ENCODE measurements at regions not wholly inside any gene's neighbourhood (a gene's known extent, or its start where the extent isn't known, plus 50 kb on each side); places are given as distances from the start of the nearest gene placed in this dataset.

DNA sequence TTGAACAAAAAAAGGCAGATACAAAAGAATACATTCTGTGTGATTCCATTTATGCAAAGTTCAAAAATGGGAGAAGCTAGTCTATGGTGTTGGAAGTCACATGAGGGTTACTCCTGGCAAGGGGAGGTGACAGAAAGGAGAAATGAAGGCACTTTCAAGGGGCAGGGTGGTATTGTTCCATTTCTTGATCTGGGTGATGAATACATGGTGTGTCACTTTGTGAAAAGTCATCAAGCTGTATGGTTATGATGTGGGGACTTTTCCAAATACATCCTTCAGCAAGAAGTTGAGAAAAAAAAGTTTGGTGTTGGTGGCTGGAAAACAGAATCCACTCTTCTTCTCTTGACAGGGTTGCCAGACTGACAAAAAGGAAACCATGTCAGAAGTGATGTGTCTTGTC, 60.6 kb upstream of the MDGA1 start:
- no peak for TF ChIP-seq ZNF544 (tag by site-specific recombination; IDR thresholded peaks at IDR 0.05)
- no peak for TF ChIP-seq ZNF701 (tag by site-specific recombination; IDR thresholded peaks at IDR 0.05)
- TF ChIP-seq RBAK (tag by site-specific recombination; IDR thresholded peaks at IDR 0.05), result no peak
- TF ChIP-seq ZBTB17 (tag by site-specific recombination; IDR thresholded peaks at IDR 0.05), result no peak
- TF ChIP-seq ZFP3 (tag by site-specific recombination; IDR thresholded peaks at IDR 0.05; ENCODE audit: low read depth), result no peak
- TF ChIP-seq, protein P1, sequence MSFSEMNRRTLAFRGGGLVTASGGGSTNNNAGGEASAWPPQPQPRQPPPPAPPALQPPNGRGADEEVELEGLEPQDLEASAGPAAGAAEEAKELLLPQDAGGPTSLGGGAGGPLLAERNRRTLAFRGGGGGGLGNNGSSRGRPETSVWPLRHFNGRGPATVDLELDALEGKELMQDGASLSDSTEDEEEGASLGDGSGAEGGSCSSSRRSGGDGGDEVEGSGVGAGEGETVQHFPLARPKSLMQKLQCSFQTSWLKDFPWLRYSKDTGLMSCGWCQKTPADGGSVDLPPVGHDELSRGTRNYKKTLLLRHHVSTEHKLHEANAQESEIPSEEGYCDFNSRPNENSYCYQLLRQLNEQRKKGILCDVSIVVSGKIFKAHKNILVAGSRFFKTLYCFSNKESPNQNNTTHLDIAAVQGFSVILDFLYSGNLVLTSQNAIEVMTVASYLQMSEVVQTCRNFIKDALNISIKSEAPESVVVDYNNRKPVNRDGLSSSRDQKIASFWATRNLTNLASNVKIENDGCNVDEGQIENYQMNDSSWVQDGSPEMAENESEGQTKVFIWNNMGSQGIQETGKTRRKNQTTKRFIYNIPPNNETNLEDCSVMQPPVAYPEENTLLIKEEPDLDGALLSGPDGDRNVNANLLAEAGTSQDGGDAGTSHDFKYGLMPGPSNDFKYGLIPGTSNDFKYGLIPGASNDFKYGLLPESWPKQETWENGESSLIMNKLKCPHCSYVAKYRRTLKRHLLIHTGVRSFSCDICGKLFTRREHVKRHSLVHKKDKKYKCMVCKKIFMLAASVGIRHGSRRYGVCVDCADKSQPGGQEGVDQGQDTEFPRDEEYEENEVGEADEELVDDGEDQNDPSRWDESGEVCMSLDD (tag by site-specific recombination; IDR thresholded peaks at IDR 0.05), result no peak
- TF ChIP-seq ZNF174 (tag by site-specific recombination; IDR thresholded peaks at IDR 0.05), result no peak
- TF ChIP-seq ZNF221 (tag by site-specific recombination; IDR thresholded peaks at IDR 0.05; ENCODE audit: borderline replicate concordance), result no peak
- no peak for TF ChIP-seq ZBTB6 (tag by site-specific recombination; IDR thresholded peaks at IDR 0.05)
- TF ChIP-seq, protein P2, sequence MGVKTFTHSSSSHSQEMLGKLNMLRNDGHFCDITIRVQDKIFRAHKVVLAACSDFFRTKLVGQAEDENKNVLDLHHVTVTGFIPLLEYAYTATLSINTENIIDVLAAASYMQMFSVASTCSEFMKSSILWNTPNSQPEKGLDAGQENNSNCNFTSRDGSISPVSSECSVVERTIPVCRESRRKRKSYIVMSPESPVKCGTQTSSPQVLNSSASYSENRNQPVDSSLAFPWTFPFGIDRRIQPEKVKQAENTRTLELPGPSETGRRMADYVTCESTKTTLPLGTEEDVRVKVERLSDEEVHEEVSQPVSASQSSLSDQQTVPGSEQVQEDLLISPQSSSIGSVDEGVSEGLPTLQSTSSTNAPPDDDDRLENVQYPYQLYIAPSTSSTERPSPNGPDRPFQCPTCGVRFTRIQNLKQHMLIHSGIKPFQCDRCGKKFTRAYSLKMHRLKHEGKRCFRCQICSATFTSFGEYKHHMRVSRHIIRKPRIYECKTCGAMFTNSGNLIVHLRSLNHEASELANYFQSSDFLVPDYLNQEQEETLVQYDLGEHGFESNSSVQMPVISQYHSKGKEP (tag by site-specific recombination; IDR thresholded peaks at IDR 0.05), result no peak
- no peak for TF ChIP-seq ZNF658 (tag by site-specific recombination; IDR thresholded peaks at IDR 0.05)
- no peak overlapping the region for H3K27ac ChIP-seq (ENCODE audit: extremely low read depth, low read depth, low read length)
- no peak overlapping the region for H3K4me3 ChIP-seq (ENCODE audit: low read depth, low read length)
- ChIA-PET CTCF (interaction anchor here (0.7 kb wide), 1 partner anchor 950 kb away, joined by 3 read pairs; no protein-coding TSS in a partner anchor), POLR2A (no interaction called here)
- no peaks in the 10 kb centered on the region for H3K9me3 ChIP-seq (ENCODE audit: control insufficient read depth, insufficient read depth, low read depth, low read length)
- no peaks in the 10 kb centered on the region for H3K36me3 ChIP-seq (ENCODE audit: control insufficient read depth in 2 of 2, insufficient read depth in 1 of 2, low read length in 2 of 2)
- no peaks in the 10 kb centered on the region for H3K4me1 ChIP-seq (ENCODE audit: control insufficient read depth, insufficient read depth, low read length)

- Histone ChIP-seq H3K36me3 (ENCODE audit: control insufficient read depth in 2 of 2, insufficient read depth in 1 of 2, low read length in 2 of 2) (no peaks in the 10 kb centered on the region), H3K4me1 (ENCODE audit: control insufficient read depth, insufficient read depth, low read length) (no peaks in the 10 kb centered on the region), H3K9me3 (ENCODE audit: control insufficient read depth, insufficient read depth, low read depth, low read length) (no peaks in the 10 kb centered on the region), H3K4me3 (ENCODE audit: low read depth, low read length) (no peak overlapping the region), H3K27ac (ENCODE audit: extremely low read depth, low read depth, low read length) (no peak overlapping the region)
- ChIA-PET CTCF (interaction anchor here (0.6 to 0.7 kb wide), 2 partner anchors 15 to 224 kb away, joined by 3 to 4 read pairs; no protein-coding TSS in a partner anchor), POLR2A (no interaction called here)
- TF ChIP-seq ZNF121 (tag by site-specific recombination; IDR thresholded peaks at IDR 0.05) (no peak), TCF7L2 (IDR thresholded peaks at IDR 0.05; ENCODE audit: borderline replicate concordance, low read depth, low read length) (no peak), ZNF132 (tag by site-specific recombination; IDR thresholded peaks at IDR 0.05; ENCODE audit: borderline replicate concordance) (no peak), MYNN (tag by site-specific recombination; IDR thresholded peaks at IDR 0.05; ENCODE audit: borderline replicate concordance) (no peak), ZBTB6 (tag by site-specific recombination; IDR thresholded peaks at IDR 0.05) (no peak), ZNF561 (tag by site-specific recombination; IDR thresholded peaks at IDR 0.05; ENCODE audit: borderline replicate concordance) (no peak), ZNF169 (tag by site-specific recombination; IDR thresholded peaks at IDR 0.05) (no peak), ZNF24 (tag by site-specific recombination; IDR thresholded peaks at IDR 0.05) (no peak), ZNF350 (tag by site-specific recombination; IDR thresholded peaks at IDR 0.05) (no peak), SETDB1 (IDR thresholded peaks at IDR 0.05; ENCODE audit: insufficient read length, low read length) (no peak), PATZ1 (tag by site-specific recombination; IDR thresholded peaks at IDR 0.05) (no peak), ZNF777 (tag by site-specific recombination; IDR thresholded peaks at IDR 0.05; ENCODE audit: borderline replicate concordance) (no peak), ZNF202 (tag by site-specific recombination; IDR thresholded peaks at IDR 0.05; ENCODE audit: borderline replicate concordance) (no peak)
- TF ChIP-seq, protein P3, sequence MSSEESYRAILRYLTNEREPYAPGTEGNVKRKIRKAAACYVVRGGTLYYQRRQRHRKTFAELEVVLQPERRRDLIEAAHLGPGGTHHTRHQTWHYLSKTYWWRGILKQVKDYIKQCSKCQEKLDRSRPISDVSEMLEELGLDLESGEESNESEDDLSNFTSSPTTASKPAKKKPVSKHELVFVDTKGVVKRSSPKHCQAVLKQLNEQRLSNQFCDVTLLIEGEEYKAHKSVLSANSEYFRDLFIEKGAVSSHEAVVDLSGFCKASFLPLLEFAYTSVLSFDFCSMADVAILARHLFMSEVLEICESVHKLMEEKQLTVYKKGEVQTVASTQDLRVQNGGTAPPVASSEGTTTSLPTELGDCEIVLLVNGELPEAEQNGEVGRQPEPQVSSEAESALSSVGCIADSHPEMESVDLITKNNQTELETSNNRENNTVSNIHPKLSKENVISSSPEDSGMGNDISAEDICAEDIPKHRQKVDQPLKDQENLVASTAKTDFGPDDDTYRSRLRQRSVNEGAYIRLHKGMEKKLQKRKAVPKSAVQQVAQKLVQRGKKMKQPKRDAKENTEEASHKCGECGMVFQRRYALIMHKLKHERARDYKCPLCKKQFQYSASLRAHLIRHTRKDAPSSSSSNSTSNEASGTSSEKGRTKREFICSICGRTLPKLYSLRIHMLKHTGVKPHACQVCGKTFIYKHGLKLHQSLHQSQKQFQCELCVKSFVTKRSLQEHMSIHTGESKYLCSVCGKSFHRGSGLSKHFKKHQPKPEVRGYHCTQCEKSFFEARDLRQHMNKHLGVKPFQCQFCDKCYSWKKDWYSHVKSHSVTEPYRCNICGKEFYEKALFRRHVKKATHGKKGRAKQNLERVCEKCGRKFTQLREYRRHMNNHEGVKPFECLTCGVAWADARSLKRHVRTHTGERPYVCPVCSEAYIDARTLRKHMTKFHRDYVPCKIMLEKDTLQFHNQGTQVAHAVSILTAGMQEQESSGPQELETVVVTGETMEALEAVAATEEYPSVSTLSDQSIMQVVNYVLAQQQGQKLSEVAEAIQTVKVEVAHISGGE (tag by site-specific recombination; conservative IDR thresholded peaks at IDR 0.05; ENCODE audit: low read depth), result no peak
These were observed 59.7 kb upstream of the MDGA1 start for GRCh38 chr6:37757381-37757780.
